ENCODE measurements at regions not wholly inside any gene's neighbourhood (a gene's known extent, or its start where the extent isn't known, plus 50 kb on each side); places are given as distances from the start of the nearest gene placed in this dataset.

GRCh38 chr4:1459722-1460511 is 53.7 kb upstream of the NKX1-1 start:
- no peak overlapping the region for H2AFZ ChIP-seq (ENCODE audit: low read depth, low read length, severe bottlenecking)
- no peaks in the 10 kb centered on the region for H4K20me1 ChIP-seq (ENCODE audit: low read depth, low read length)
- no peaks in the 10 kb centered on the region for H3F3A ChIP-seq (ENCODE audit: insufficient read depth)
- H3K4me2 ChIP-seq (ENCODE audit: low read depth, low read length, poor library complexity, severe bottlenecking), result no peak overlapping the region
- H3K79me2 ChIP-seq (ENCODE audit: insufficient read depth, low read length), result no peaks in the 10 kb centered on the region
- H3K9ac ChIP-seq (ENCODE audit: low read length), result no peak overlapping the region
- no peak overlapping the region for H3K4me3 ChIP-seq (ENCODE audit: insufficient read depth, low read length, poor library complexity, severe bottlenecking)
- no peak overlapping the region for H3K27ac ChIP-seq (ENCODE audit: low read depth, low read length)
- H3K9me2 ChIP-seq (replicated peaks; ENCODE audit: insufficient read depth, low read length), result no peaks in the 10 kb centered on the region
- peaks cover 3% of the 10 kb centered on the region; the same call in 1 of the 2 replicates for H3K9me3 ChIP-seq (ENCODE audit: insufficient read depth, low read length)
- no peak for TF ChIP-seq EZH2phosphoT487 (conservative IDR thresholded peaks at IDR 0.05; ENCODE audit: low read length)
- H3K36me3 ChIP-seq (ENCODE audit: low read length), result no peaks in the 10 kb centered on the region
- no peaks in the 10 kb centered on the region for H3K27me3 ChIP-seq (ENCODE audit: low read length)

- Histone ChIP-seq H3K79me2 (ENCODE audit: insufficient read depth, low read length) (no peaks in the 10 kb centered on the region), H3K4me3 (ENCODE audit: insufficient read depth, low read length, poor library complexity, severe bottlenecking) (no peak overlapping the region), H2AFZ (ENCODE audit: low read depth, low read length, severe bottlenecking) (no peak overlapping the region), H3K9ac (ENCODE audit: low read length) (no peak overlapping the region), H3K4me2 (ENCODE audit: low read depth, low read length, poor library complexity, severe bottlenecking) (no peak overlapping the region), H3K36me3 (ENCODE audit: low read length) (no peaks in the 10 kb centered on the region), H3K9me3 (ENCODE audit: insufficient read depth, low read length) (peaks cover 5% of the 10 kb centered on the region; the same call in 1 of the 2 replicates), H4K20me1 (ENCODE audit: low read depth, low read length) (no peaks in the 10 kb centered on the region), H3F3A (ENCODE audit: insufficient read depth) (no peaks in the 10 kb centered on the region), H3K27me3 (ENCODE audit: low read length) (no peaks in the 10 kb centered on the region), H3K9me2 (replicated peaks; ENCODE audit: insufficient read depth, low read length) (no peaks in the 10 kb centered on the region), H3K27ac (ENCODE audit: low read depth, low read length) (no peak overlapping the region)
- no peak for TF ChIP-seq EZH2phosphoT487 (conservative IDR thresholded peaks at IDR 0.05; ENCODE audit: low read length)
- no peak for TF ChIP-seq CTCF (IDR thresholded peaks at IDR 0.05; ENCODE audit: insufficient read depth, low read length, poor library complexity, severe bottlenecking)
Measured at GRCh38 chr4:1459081-1459721, 53.0 kb upstream of the NKX1-1 start.

- H3K27me3 ChIP-seq (ENCODE audit: low read length), result no peaks in the 10 kb centered on the region
- no peak overlapping the region for H3K9ac ChIP-seq (ENCODE audit: low read length)
- TF ChIP-seq EZH2phosphoT487 (conservative IDR thresholded peaks at IDR 0.05; ENCODE audit: low read length) (no peak), CTCF (IDR thresholded peaks at IDR 0.05; ENCODE audit: insufficient read depth, low read length, poor library complexity, severe bottlenecking) (no peak)
- no peaks in the 10 kb centered on the region for H3K9me2 ChIP-seq (replicated peaks; ENCODE audit: insufficient read depth, low read length)
- no peaks in the 10 kb centered on the region for H3F3A ChIP-seq (ENCODE audit: insufficient read depth)
- no peak overlapping the region for H2AFZ ChIP-seq (ENCODE audit: low read depth, low read length, severe bottlenecking)
- H3K36me3 ChIP-seq (ENCODE audit: low read length), result no peaks in the 10 kb centered on the region
- no peaks in the 10 kb centered on the region for H3K79me2 ChIP-seq (ENCODE audit: insufficient read depth, low read length)
- no peak overlapping the region for H3K4me2 ChIP-seq (ENCODE audit: low read depth, low read length, poor library complexity, severe bottlenecking)
- peaks cover 8% of the 10 kb centered on the region; the same call in 1 of the 2 replicates for H3K9me3 ChIP-seq (ENCODE audit: insufficient read depth, low read length)
- no peaks in the 10 kb centered on the region for H4K20me1 ChIP-seq (ENCODE audit: low read depth, low read length)
- no peak overlapping the region for H3K27ac ChIP-seq (ENCODE audit: low read depth, low read length)
- no peak overlapping the region for H3K4me3 ChIP-seq (ENCODE audit: insufficient read depth, low read length, poor library complexity, severe bottlenecking)
Measured at GRCh38 chr4:1458581-1458980, 52.3 kb upstream of the NKX1-1 start.
